ENCODE measurements at regions not wholly inside any gene's neighbourhood (a gene's known extent, or its start where the extent isn't known, plus 50 kb on each side); places are given as distances from the start of the nearest gene placed in this dataset.

GRCh38 chr11:28463826-28464225 lies 355.6 kb downstream of the METTL15 start:
- DNase-seq, result no peak
- ATAC-seq (ENCODE audit: insufficient read depth, low FRiP score), result no peak
- Histone ChIP-seq H3K27ac (ENCODE audit: low read depth in 1 of 2, low read length in 1 of 2) (no peak overlapping the region), H3K4me3 (no peak overlapping the region), H3K9me3 (ENCODE audit: control insufficient read depth in 4 of 4, insufficient read depth in 3 of 4, low read length in 3 of 4) (no peaks in the 10 kb centered on the region), H3K27me3 (ENCODE audit: control insufficient read depth in 3 of 3, insufficient read depth in 3 of 3, low read length in 2 of 3) (no peaks in the 10 kb centered on the region), H3K4me1 (ENCODE audit: control insufficient read depth in 5 of 5, insufficient read depth in 5 of 5, low read length in 5 of 5) (no peaks in the 10 kb centered on the region), H3K9ac (ENCODE audit: insufficient read depth in 1 of 2, low read length in 2 of 2) (no peak overlapping the region), H3K36me3 (ENCODE audit: control insufficient read depth in 4 of 4, insufficient read depth in 4 of 4, low read length in 4 of 4) (no peaks in the 10 kb centered on the region)
- 75 to 87% methylated on average over 4 of the region's 4 CpGs for WGBS, 2 donors
- no peak for TF ChIP-seq CTCF (IDR thresholded peaks at IDR 0.05; ENCODE audit: control extremely low read depth, extremely low read depth)

GRCh38 chr11:28461846-28462245 lies 353.7 kb downstream of the METTL15 start:
- Histone ChIP-seq H3K9me3 (ENCODE audit: control insufficient read depth in 4 of 4, insufficient read depth in 3 of 4, low read length in 3 of 4) (no peaks in the 10 kb centered on the region), H3K36me3 (ENCODE audit: control insufficient read depth in 4 of 4, insufficient read depth in 4 of 4, low read length in 4 of 4) (no peaks in the 10 kb centered on the region), H3K27ac (ENCODE audit: low read depth in 1 of 2, low read length in 1 of 2) (no peak overlapping the region), H3K4me3 (no peak overlapping the region), H3K9ac (ENCODE audit: insufficient read depth in 1 of 2, low read length in 2 of 2) (no peak overlapping the region), H3K4me1 (ENCODE audit: control insufficient read depth in 5 of 5, insufficient read depth in 5 of 5, low read length in 5 of 5) (no peaks in the 10 kb centered on the region), H3K27me3 (ENCODE audit: control insufficient read depth in 3 of 3, insufficient read depth in 3 of 3, low read length in 2 of 3) (peaks cover 0 to 3% (median 0%) of the 10 kb centered on the region in 3 donors)
- no peak for DNase-seq
- WGBS, 2 donors, result 89 to 91% methylated on average over 2 of the region's 2 CpGs
- ATAC-seq (ENCODE audit: insufficient read depth, low FRiP score), result no peak
- no peak for TF ChIP-seq CTCF (IDR thresholded peaks at IDR 0.05; ENCODE audit: control extremely low read depth, extremely low read depth)

GRCh38 chr11:28461338-28461737 lies 353.1 kb downstream of the METTL15 start:
- ATAC-seq (ENCODE audit: insufficient read depth, low FRiP score) (no peak), DNase-seq (no peak)
- no peaks in the 10 kb centered on the region for H3K36me3 ChIP-seq (ENCODE audit: control insufficient read depth in 4 of 4, insufficient read depth in 4 of 4, low read length in 4 of 4)
- H3K4me1 ChIP-seq (ENCODE audit: control insufficient read depth in 5 of 5, insufficient read depth in 5 of 5, low read length in 5 of 5), result no peaks in the 10 kb centered on the region
- H3K9ac ChIP-seq (ENCODE audit: insufficient read depth in 1 of 2, low read length in 2 of 2), result no peak overlapping the region
- H3K4me3 ChIP-seq, result no peak overlapping the region
- WGBS, 2 donors, result 53 to 66% methylated on average over 1 of the region's 1 CpG
- no peaks in the 10 kb centered on the region for H3K9me3 ChIP-seq (ENCODE audit: control insufficient read depth in 4 of 4, insufficient read depth in 3 of 4, low read length in 3 of 4)
- H3K27ac ChIP-seq (ENCODE audit: low read depth in 1 of 2, low read length in 1 of 2), result no peak overlapping the region
- TF ChIP-seq CTCF (IDR thresholded peaks at IDR 0.05; ENCODE audit: control extremely low read depth, extremely low read depth), result no peak
- H3K27me3 ChIP-seq (ENCODE audit: control insufficient read depth in 3 of 3, insufficient read depth in 3 of 3, low read length in 2 of 3), result peaks cover 0 to 3% (median 0%) of the 10 kb centered on the region in 3 donors

- Histone ChIP-seq H3K36me3 (ENCODE audit: control insufficient read depth in 4 of 4, insufficient read depth in 4 of 4, low read length in 4 of 4) (no peaks in the 10 kb centered on the region), H3K27me3 (ENCODE audit: control insufficient read depth in 3 of 3, insufficient read depth in 3 of 3, low read length in 2 of 3) (peaks cover 0 to 3% (median 0%) of the 10 kb centered on the region in 3 donors), H3K9me3 (ENCODE audit: control insufficient read depth in 4 of 4, insufficient read depth in 3 of 4, low read length in 3 of 4) (peaks cover 0 to under 1% (median 0%) of the 10 kb centered on the region in 4 donors), H3K9ac (ENCODE audit: insufficient read depth in 1 of 2, low read length in 2 of 2) (no peak overlapping the region), H3K4me1 (ENCODE audit: control insufficient read depth in 5 of 5, insufficient read depth in 5 of 5, low read length in 5 of 5) (no peaks in the 10 kb centered on the region), H3K27ac (ENCODE audit: low read depth in 1 of 2, low read length in 1 of 2) (no peak overlapping the region), H3K4me3 (no peak overlapping the region)
- ATAC-seq (ENCODE audit: insufficient read depth, low FRiP score) (no peak), DNase-seq (no peak)
- no peak for TF ChIP-seq CTCF (IDR thresholded peaks at IDR 0.05; ENCODE audit: control extremely low read depth, extremely low read depth)
These were observed 352.2 kb downstream of the METTL15 start for GRCh38 chr11:28460348-28460747.

Measured in lung (tissue), 11 donors.